Pancreas (tissue), 10 donors: ENCODE measurements at regions not wholly inside any gene's neighbourhood (a gene's known extent, or its start where the extent isn't known, plus 50 kb on each side); places are given as distances from the start of the nearest gene placed in this dataset.

Experiments used
- ATAC-seq, 4 donors: fragments of 200-7000 bp; cut with Tn5 transposase; one replicate each; pipeline versions ENCODE4 v1.8.0 to v1.9.1; 2020; ENCODE audit warnings: mild to moderate bottlenecking in 4 of 4, moderate library complexity in 4 of 4
- DNase-seq, 6 donors: peaks; one replicate each; pipeline ENCODE4 v3.0.0-alpha.2; 2020
- FAIRE-seq: peaks from 2 replicates; lab custom pipeline; 2012; peaks lifted over from hg19 to GRCh38; lab: Jason Lieb, UNC
- H3K27ac ChIP-seq, 4 donors: fragments of 200-600 bp; sonication (generic); 1 replicate in 3 of 4; 2 replicates in 1 of 4; pipeline versions ENCODE4 v1.5.0 to v1.8.0; 2020
- H3K27me3 ChIP-seq, 4 donors: fragments of 200-600 bp; one replicate each; pipeline ENCODE4 v1.8.0; 2021
- H3K36me3 ChIP-seq, 3 donors: fragments of 200-600 bp; sonication (generic) in 1 of 3; one replicate each; pipeline versions ENCODE4 v1.5.0 to v1.8.0; 2020 to 2021
- H3K4me1 ChIP-seq, 3 donors: fragments of 200-600 bp; one replicate each; pipeline ENCODE4 v1.8.0; 2021
- H3K4me3 ChIP-seq, 4 donors: fragments of 200-600 bp; sonication (generic) in 2 of 4; one replicate each; pipeline versions ENCODE4 v1.5.0 to v1.8.0; 2020 to 2021
- H3K9me3 ChIP-seq, 4 donors: fragments of 200-600 bp; one replicate each; pipeline ENCODE4 v1.8.0; 2021
- CTCF ChIP-seq, 4 donors: fragments of 200-600 bp; sonication (generic) in 3 of 4; IDR thresholded peaks; one replicate each; pipeline versions ENCODE4 v1.5.0 to v1.8.0; 2021; ENCODE audit warnings: antibody characterized with exemption in 4 of 4
- WGBS, 2 donors: extraction: QIAGEN DNeasy Blood & Tissue Kit; methylation state at CpG; one replicate each; pipeline ENCODE4 v1.1.7; 2013; 5-methylcytosine and 5-hydroxymethylcytosine counted together
- intact Hi-C, 3 donors: fragments of 100-400 bp; cut with DNase I; formaldehyde crosslinking; loops; one replicate each; pipeline versions ENCODE4 v1.11.1 to v1.14.2; 2022
- donor health status: healthy with polysubstance abuse.
- donor health status: DM: no; HTN: no; CAD: no; lungs with moderate emphysema.
- donor health status: DM: no; HTN: no; CAD: no.
- donor health status: control.
- donor health status: control.
- donor health status: Bipolar disorder and iron deficiency.
- donor health status: DM: yes; HTN: yes; CAD: no.
- donor health status: DM: no; HTN: no; CAD: no.
- donor health status: DM: no; HTN: no; CAD: no.
- donor health status: DM: yes; HTN: yes; CAD: no.

GRCh38 chr3:89606151-89606550 lies 498.7 kb downstream of the EPHA3 start:
- intact Hi-C loops, result no loop called here
- DNase-seq (no peak), ATAC-seq (no peak), FAIRE-seq (no peak)
- Histone ChIP-seq H3K4me1 (no peaks in the 10 kb centered on the region), H3K27me3 (no peaks in the 10 kb centered on the region), H3K9me3 (no peaks in the 10 kb centered on the region), H3K27ac (no peak overlapping the region), H3K4me3 (no peak overlapping the region), H3K36me3 (no peaks in the 10 kb centered on the region)
- WGBS, 2 donors, result 49 to 54% methylated on average over 1 of the region's 1 CpG
- TF ChIP-seq CTCF (IDR thresholded peaks at IDR 0.05), result no peak

DNA sequence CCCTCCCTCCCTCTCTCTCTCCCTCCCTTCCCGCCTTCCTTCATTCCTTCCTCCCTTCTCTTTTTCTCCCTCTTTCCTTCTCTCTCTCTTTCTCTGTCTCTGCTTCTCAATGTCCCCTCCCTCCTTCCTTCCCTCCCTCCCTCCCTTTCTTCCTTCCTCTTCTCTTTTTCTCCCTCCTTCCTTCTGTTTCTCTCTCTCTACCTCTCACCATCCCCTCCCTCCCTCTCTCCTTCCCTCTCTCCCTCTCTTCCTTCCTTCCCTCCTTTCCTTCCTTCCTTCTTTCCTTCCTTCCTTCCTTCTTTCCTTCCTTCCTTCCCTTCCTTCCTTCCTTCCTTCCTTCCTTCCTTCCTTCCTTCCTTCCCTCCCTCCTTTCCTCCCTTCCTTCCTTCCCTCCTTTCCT lies 504.6 kb downstream of the EPHA3 start:
- Histone ChIP-seq H3K4me3 (no peak overlapping the region), H3K27ac (no peak overlapping the region), H3K4me1 (peaks cover 0 to 4% (median 2%) of the 10 kb centered on the region in 3 donors), H3K36me3 (no peaks in the 10 kb centered on the region), H3K27me3 (no peaks in the 10 kb centered on the region), H3K9me3 (no peaks in the 10 kb centered on the region)
- ATAC-seq, result no peak
- DNase-seq, result no peak
- FAIRE-seq, result no peak
- no peak for TF ChIP-seq CTCF (IDR thresholded peaks at IDR 0.05)
- 89 to 100% methylated on average over 1 of the region's 1 CpG for WGBS, 2 donors
- intact Hi-C loops, result no loop called here

GRCh38 chr3:89613241-89613640 lies 505.8 kb downstream of the EPHA3 start:
- no peak for DNase-seq
- intact Hi-C loops, result no loop called here
- peaks cover 0 to 4% (median 2%) of the 10 kb centered on the region in 3 donors for H3K4me1 ChIP-seq

GRCh38 chr3:89617706-89618105 lies 510.3 kb downstream of the EPHA3 start:
- no peak for TF ChIP-seq CTCF (IDR thresholded peaks at IDR 0.05)

More at GRCh38 chr3:89613241-89613640, 505.8 kb downstream of the EPHA3 start:
- 60 to 64% methylated on average over 1 of the region's 1 CpG for WGBS, 2 donors
- FAIRE-seq (no peak), ATAC-seq (no peak)
- Histone ChIP-seq H3K4me3 (no peak overlapping the region), H3K36me3 (no peaks in the 10 kb centered on the region), H3K9me3 (no peaks in the 10 kb centered on the region), H3K27me3 (no peaks in the 10 kb centered on the region), H3K27ac (no peak overlapping the region)
- no peak for TF ChIP-seq CTCF (IDR thresholded peaks at IDR 0.05)

GRCh38 chr3:89619263-89619662 lies 511.8 kb downstream of the EPHA3 start:
- Histone ChIP-seq H3K36me3 (no peaks in the 10 kb centered on the region), H3K4me1 (peaks cover 0 to 4% (median 2%) of the 10 kb centered on the region in 3 donors), H3K9me3 (no peaks in the 10 kb centered on the region), H3K4me3 (no peak overlapping the region), H3K27ac (no peak overlapping the region), H3K27me3 (no peaks in the 10 kb centered on the region)
- ATAC-seq (no peak), FAIRE-seq (no peak), DNase-seq (no peak)
- 92 to 97% methylated on average over 1 of the region's 1 CpG for WGBS, 2 donors
- TF ChIP-seq CTCF (IDR thresholded peaks at IDR 0.05), result no peak
- intact Hi-C loops, result no loop called here

More at GRCh38 chr3:89617706-89618105, 510.3 kb downstream of the EPHA3 start:
- ATAC-seq (no peak), DNase-seq (no peak), FAIRE-seq (no peak)
- WGBS, 2 donors, result 74 to 87% methylated on average over 1 of the region's 1 CpG
- Histone ChIP-seq H3K9me3 (no peaks in the 10 kb centered on the region), H3K4me3 (no peak overlapping the region), H3K27ac (no peak overlapping the region), H3K4me1 (peaks cover 0 to 4% (median 2%) of the 10 kb centered on the region in 3 donors), H3K36me3 (no peaks in the 10 kb centered on the region), H3K27me3 (no peaks in the 10 kb centered on the region)
- intact Hi-C loops, result no loop called here
